DMS114 treated with DMSO at 0.1 percent for 48 hours (cell line): ENCODE measurements at regions not wholly inside any gene's neighbourhood (a gene's known extent, or its start where the extent isn't known, plus 50 kb on each side); places are given as distances from the start of the nearest gene placed in this dataset.

Experiments
- DNase-seq: peaks from one replicate; lab custom pipeline; 2025; ENCODE audit not compliant: unreplicated experiment; lab: John Stamatoyannopoulos, UW

DNA sequence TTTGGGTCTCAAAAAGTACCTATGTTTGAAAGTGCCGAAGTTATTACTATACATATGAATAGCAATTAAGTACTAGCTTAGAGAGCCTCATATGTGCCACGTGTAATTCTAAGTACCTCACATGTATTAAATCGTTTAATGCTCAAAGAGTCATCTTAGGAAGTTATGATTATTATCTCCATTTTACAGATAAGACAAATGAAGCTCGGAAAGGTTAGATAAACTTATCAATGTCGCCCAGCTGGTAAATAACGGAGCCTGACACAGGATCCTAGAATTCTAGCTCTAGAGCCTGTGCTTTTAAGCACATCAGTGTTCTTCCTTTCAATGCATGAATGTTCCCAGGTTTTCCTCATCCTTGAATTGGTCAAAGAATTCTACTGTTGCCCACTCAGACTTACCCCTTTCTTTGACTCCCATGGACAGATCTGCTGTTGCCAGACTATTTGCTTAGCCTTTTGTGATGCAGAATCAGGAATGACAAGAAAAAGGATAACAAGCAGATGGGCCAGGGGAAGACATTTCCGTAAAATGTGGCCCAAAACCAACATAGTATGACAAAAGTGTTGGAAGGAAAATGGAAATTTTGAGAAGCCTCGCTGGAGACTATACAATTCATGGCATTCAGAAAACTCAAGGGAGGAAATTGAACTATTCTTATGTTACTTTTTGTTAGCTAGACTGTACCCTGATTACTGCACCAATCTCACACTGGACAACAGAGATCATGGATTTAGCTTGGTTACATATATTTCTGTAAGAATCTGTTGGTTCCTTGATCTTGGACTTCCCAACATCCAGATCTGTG, 237.1 kb upstream of the CITED2 start:
- no peak for DNase-seq

GRCh38 chr6:139608466-139609261, 234.2 kb upstream of the CITED2 start:
- DNase-seq = no peak

DNA sequence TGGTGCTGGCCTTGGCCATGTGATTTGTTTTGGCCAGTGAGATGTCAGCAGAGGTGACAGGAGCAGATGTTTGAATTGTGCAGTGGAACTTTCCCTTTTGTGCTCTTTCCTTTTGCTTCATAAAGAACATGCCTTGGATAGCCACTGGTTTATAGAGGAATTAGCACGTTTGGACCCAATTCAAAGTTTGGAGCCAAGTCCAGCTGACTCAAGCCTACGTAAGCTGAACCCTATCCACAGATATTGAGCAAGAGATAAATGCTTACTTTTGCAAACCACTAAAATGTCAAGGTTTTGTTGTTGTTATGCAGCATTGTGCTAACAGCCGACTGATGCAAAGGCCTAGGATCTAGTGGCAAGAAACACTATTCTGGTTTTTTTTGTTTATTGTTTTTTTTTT, 230.9 kb upstream of the CITED2 start:
- DNase-seq = no peak

DNA sequence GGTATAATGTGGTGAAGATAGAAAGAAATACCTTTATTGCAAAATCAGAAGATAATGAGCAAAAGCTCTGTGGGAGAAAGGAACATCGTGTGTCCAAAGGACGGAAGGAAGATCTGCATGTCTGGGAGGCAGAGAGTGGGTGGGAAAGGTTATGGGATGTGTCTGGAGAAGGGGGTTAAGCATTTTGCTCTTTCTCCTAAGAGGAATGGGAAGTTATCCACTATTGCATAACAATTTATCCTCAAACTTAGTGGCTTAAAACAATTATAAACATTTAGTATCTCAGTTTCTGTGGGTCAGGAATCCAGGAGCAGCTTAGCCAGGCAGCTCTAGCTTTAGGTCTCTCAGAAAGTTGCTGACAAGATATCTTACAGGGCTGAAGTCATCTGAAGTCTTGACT, 229.1 kb upstream of the CITED2 start:
- no peak for DNase-seq

GRCh38 chr6:139602577-139602976, 228.1 kb upstream of the CITED2 start:
- no peak for DNase-seq

- DNase-seq = no peak
These were observed 226.5 kb upstream of the CITED2 start for GRCh38 chr6:139600919-139601475.

DNA sequence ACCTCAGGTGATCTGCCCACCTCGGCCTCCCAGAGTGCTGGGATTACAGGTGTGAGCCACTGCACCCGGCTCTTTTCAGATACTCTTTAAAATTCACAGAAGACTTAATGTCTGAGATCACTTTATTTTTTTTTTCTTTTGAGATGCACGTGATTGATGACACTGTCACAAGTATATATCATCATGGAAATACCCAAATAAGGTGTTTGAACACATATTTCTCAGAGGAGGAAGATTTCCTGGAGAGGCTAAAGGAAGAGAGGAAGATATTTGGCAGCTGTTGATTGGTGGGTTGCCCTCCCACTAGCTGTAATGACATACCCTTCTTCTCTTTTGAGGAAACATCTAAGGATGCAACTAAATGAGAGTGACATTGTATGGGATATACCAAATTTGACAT, 225.9 kb upstream of the CITED2 start:
- DNase-seq = no peak

- no peak for DNase-seq
These were observed 223.6 kb upstream of the CITED2 start for GRCh38 chr6:139597771-139598755.

GRCh38 chr6:139597087-139597763, 222.8 kb upstream of the CITED2 start:
- no peak for DNase-seq

DNA sequence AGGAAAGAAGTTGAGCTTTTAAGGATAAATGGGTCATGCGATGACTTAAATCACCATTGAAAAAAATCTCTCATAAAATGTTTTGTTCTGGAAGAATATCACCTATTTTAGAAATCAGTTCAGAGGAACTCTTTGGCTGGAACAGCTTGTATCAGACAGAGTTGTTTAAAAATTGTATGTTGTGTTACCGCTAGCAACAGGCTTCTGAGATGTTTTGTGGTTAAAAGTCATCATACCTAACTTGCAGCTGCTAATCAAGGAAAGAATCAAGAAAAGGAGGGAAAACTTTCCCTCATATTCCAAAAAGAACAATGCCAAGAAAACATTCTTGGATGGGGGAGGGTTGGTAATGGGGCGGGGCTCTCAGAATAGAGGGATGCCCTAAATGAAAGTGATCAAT, 220.7 kb upstream of the CITED2 start:
- DNase-seq = no peak

DNA sequence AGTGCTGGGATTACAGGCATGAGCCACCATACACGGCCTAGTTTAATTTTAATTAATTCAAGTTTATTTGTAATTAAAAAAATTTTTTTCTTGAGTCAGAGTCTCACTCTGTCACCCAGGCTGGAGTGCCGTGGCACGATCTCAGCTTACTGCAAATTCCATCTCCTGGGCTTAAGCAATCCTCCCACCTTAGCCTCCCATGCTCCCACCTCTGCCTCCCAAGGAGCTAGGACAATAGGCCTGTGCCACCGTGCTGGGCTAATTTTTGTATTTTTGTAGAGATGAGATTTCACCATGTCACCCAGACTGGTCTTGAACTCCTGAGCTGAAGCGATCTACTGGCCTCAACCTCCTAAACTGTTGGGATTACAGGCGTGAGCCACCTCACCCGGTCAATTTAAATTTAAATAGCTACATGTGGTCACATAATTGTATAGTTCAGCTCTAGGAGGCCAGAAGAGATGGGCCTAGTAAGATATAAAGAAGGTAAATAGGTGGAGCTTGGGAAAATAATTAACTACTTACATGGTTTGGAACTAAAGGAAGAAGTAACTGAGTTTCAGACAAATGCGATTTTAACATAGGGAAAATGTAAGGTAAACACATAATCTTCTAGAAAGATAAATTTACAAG, 220.0 kb upstream of the CITED2 start:
- DNase-seq = no peak

- DNase-seq = no peak
These were observed 218.6 kb upstream of the CITED2 start for GRCh38 chr6:139593081-139593480.

DNA sequence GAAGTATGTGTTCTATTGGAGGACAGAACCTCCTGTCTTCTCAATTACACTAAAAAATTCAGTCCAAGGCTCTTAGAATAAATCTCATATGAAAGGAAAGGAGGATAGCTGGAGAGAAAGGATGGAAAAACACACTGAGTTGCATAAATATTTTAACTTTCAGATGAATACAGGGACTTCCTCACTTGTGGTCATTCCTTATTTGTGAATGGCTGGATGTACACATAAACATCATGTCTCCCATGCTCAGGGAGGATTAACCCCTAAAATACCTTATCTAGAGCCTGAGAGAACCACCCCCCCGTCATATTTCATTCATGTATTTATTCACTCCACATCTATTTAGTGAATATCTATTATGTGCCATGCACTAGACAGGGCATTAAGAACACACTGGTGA, 217.6 kb upstream of the CITED2 start:
- no peak for DNase-seq

- DNase-seq = no peak
These were observed 216.8 kb upstream of the CITED2 start for GRCh38 chr6:139591075-139591865.

DNA sequence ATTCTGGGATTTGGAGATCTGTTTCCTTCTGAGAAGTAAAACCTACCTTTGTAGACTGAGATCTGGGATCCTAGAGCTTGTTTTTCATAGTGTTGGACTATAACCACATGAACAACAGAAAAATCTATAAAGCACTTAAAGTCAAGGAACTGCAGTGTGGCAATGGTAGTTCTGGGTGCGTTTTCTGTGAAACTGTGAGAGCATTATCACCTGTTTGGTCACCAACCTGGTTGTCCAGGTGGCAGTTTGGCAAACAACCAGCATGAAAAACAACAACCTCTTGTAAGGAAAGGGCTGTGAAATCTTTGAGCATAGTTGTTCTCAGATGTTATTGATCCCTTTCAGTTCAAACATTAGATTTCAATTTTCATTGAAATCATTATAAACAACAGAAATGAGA, 215.8 kb upstream of the CITED2 start:
- no peak for DNase-seq

DNA sequence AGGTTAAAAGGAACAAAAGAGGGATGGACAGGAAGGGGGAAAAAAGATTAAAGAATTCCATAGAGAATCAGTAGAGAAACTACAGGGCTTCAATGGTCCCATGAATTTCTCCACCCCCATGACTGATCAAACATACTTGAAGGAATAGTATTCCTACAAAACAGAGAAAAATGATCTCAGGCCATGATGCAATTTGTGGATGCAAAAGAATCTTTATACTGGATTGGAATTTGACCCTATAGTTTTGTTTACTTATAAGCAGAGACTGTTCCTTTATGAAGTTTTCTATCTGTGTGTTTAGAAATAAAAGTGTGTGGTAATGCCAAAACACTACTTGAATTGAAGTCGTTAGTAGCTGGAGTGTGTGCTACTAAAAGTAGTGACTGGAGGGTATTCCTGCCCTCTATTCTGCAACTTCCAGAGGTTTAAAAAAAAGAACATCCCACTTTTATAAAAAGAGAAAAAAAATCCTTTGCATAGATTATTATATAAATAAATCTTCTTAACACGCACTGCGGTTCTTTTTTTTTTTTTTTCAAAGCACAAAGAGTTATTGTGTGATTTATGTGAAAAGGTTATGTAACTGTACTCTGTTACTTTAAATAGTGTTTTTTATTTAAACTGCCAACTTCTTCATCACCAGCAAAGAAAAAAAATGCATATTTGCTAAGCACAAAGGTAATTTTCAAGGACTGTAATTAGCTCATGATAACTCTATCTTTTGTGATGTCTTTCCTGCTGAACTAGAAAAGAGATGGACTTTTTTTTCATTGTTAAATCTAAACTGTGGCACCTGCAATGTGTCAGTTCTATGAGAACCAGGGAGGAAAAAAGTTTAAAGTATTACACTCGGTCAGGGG, 214.5 kb upstream of the CITED2 start:
- no peak for DNase-seq

- DNase-seq = peak; percentile 53
These were observed 213.7 kb upstream of the CITED2 start for GRCh38 chr6:139588076-139588639.

DNA sequence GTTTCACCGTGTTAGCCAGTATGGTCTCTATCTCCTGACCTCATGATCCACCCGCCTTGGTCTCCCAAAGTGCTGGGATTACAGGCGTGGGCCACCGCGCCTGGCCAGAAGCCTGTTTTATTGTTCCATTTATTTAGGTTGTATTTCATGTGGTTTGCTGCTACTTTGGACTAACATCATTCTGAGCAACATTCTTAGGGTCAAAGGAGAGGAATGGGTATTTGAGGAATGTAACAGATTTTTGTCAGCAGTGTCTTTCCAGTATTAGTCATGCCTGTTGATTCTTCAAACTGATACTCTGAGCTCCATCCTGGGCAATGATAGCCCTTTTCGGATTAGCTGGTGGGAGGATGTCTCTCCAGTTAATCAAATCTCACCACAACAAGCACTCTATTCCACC, 213.0 kb upstream of the CITED2 start:
- DNase-seq = peak; percentile 51
